DMS153 treated with DMSO at 0.1 percent for 48 hours (cell line): ENCODE measurements at regions not wholly inside any gene's neighbourhood (a gene's known extent, or its start where the extent isn't known, plus 50 kb on each side); places are given as distances from the start of the nearest gene placed in this dataset.

ENCODE experiments used
- DNase-seq: peaks from one replicate; lab custom pipeline; 2025; ENCODE audit not compliant: unreplicated experiment; lab: John Stamatoyannopoulos, UW

- no peak for DNase-seq
These were observed 244.4 kb downstream of the LRRIQ3 start for GRCh38 chr1:73953586-73953985.

GRCh38 chr1:73953186-73953585 is 244.8 kb downstream of the LRRIQ3 start:
- no peak for DNase-seq

GRCh38 chr1:73948055-73948454 is 249.9 kb downstream of the LRRIQ3 start:
- DNase-seq: no peak

GRCh38 chr1:73947009-73947408 is 251.0 kb downstream of the LRRIQ3 start:
- no peak for DNase-seq

DNA sequence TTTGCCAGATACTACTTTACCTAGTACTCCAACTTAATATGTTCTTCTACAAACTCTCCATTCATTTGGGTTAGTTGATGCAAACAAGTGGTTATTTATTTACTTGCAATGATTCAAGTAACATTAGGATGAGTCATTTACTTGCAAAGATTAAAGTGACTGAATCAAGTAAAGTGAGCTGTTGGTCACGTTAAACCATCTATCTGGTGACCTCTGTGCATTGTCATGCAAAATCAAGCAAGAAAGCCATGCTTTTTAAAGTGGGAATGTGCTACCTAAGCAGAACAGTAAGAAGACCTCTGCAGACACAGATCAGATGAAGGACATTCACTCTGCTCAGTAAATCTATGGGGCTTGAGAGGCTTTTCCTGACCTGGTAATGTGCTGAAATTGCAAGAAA is 254.7 kb downstream of the LRRIQ3 start:
- no peak for DNase-seq

DNA sequence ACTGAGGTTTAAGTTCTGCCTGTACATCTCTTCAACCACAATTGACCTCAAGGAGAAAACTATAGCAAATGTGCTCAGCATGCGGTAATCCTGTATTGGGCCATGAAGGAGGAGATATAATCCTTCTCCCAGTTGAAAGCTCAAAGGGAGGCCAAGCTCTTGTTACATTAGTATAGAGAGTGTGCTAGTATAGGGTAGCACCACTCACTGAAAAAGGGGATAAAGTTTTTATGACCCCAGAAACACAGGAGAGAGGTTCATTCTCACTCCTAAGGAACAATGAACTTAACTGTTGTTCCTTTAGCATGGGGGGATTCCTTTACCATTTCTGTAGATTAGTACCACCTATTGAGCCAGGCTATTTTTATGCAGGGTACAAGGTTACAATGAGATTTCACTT is 267.7 kb downstream of the LRRIQ3 start:
- DNase-seq: no peak

- no peak for DNase-seq
These were observed 283.0 kb downstream of the LRRIQ3 start for GRCh38 chr1:73914951-73915350.

- DNase-seq: no peak
These were observed 285.0 kb downstream of the LRRIQ3 start for GRCh38 chr1:73913025-73913424.

GRCh38 chr1:73911849-73912248 is 286.1 kb downstream of the LRRIQ3 start:
- no peak for DNase-seq

DNA sequence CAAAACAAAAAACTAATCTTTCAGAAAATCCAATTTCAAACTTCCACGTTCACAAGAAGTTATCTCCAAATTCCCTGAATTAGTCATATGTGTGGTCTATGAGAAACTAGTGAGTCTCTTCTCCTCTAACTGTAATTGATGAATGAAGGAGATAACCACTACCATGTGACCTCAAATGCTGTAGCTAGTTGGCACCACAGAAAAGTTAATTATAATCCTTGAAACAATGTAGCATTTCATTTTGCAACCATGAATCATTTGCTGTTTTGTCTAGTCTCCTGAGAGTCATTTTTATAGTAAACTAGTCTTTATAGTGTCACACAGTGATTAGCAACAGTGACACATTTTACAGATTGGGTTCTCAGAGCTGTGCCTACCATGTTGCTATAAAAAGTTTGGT is 287.5 kb downstream of the LRRIQ3 start:
- DNase-seq: no peak

GRCh38 chr1:73910062-73910461 is 287.9 kb downstream of the LRRIQ3 start:
- no peak for DNase-seq

DNA sequence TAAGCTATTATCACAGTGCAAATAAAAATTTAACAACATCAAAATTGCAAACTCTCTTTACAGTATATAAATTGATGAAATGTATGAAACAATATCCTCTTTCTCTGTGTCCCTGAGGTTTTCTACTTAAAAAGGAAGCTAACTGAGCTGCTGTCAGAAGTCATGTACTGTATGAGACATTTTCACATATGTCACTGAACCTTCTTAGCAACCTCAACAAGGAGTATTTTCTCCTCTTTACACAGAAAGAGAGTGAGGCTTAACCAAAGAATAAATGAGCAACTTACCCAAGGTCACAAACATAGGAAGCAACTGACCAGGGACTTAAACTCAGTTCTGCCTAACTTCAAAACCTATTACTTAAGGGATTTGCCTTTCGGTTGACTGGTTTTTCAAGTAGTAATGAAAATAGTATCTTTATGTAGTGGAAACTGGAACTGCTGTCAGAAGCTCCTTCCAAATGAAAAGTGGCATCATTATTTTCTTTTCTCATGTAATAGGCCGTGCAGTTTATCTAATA is 288.9 kb downstream of the LRRIQ3 start:
- no peak for DNase-seq

GRCh38 chr1:73907051-73907450 is 290.9 kb downstream of the LRRIQ3 start:
- DNase-seq: no peak

- DNase-seq: no peak
These were observed 294.9 kb downstream of the LRRIQ3 start for GRCh38 chr1:73903092-73903491.

DNA sequence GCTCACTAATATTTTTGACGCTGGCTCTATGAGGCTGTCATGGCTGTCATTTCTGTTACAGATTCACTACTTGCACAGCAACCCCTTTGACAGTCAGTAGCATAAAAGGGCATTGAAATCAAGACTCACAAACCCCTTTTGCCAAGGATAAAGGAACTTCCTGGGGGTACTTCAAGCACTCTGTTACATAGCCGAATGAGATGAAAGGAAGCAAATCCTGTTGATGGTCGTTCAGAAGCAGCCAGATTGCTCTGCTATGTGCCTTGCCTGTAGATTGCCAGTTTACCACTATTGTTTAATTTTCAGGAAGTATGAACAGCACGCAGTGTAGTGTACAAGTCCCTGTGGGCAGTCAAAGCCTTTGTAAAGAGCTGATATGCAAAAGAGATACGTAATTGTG is 296.2 kb downstream of the LRRIQ3 start:
- DNase-seq: no peak

DNA sequence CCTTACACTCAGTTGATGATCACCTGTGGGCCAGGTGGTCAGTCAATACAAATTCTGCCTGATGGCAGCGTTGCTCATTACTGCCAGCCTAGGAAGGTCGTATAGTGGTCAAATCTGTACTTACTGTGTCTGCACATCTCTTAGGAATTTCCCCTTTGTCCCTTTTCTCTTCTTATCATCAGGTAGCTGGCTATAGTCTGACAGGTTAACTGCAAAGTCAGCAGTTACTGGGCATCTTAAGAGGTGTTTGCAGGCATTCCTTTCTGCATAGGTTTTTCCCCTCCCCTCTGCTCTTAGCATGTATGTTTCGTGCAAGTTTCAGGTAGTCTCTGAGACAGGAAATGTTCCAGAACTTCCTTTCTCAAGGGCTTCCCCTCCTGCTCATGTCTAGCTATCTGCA is 298.7 kb downstream of the LRRIQ3 start:
- DNase-seq: no peak

DNA sequence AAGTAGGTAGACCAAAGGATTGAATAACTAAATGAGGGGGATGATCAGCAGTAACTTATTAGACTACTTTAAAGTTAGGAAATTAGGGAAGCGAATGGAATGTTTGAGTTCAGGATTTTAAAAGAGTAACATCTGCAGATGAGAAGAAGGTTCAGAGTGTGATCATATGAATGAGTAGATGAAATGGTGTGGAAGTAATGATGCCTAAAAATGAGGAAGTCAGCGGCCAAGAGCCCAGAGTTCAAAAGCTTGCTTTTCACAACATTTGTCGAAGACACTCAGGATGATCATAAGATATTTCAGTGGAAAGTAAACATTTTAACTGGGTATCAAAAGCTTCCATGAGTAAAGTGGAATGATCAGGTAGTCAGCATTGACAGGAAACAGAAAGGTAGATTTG is 299.4 kb downstream of the LRRIQ3 start:
- DNase-seq: no peak

DNA sequence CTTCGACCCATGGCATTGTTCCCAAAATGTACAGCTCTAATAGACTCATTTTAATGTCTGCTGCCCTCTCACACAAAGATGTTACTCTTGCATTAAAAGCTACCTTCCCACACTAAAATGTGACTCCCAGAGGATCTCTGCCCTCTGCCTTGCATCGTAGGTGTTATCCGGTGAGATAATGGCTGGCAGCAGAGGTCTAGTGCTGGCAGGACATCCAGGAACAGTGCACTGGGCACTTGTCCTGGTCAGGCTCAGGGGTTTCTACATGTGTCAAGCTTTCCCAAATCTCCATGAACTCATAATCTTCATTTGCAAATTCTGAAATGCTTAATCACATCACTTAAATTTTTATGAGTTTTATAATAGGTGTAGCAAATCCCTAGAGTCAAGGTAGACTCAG is 310.6 kb downstream of the LRRIQ3 start:
- DNase-seq: no peak

- DNase-seq: no peak
These were observed 311.3 kb downstream of the LRRIQ3 start for GRCh38 chr1:73886716-73887115.

DNA sequence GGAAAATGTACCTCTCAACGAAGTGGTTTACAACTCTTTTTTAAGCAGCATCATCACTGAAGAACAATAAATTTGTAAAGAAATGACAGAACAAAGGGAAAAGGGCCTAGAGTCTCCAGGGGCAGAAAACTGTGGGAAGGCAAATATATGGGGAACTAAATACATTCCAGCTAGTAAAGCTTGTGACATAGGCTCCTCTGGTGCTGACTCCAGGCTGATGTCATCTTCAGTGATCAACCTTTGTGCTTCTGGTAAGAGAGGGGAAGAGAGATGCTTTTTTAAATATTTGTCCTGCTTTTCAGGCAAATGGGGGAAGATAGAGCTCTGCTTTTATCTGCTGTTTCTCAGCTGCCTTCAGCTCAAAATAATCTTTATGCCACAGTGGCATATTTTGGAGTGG is 323.2 kb downstream of the LRRIQ3 start:
- no peak for DNase-seq

GRCh38 chr1:73868810-73869336 is 329.1 kb downstream of the LRRIQ3 start:
- no peak for DNase-seq

GRCh38 chr1:73862355-73862754 is 335.6 kb downstream of the LRRIQ3 start:
- no peak for DNase-seq

GRCh38 chr1:73860421-73860950 is 337.5 kb downstream of the LRRIQ3 start:
- no peak for DNase-seq
